ENCODE measurements at regions not wholly inside any gene's neighbourhood (a gene's known extent, or its start where the extent isn't known, plus 50 kb on each side); places are given as distances from the start of the nearest gene placed in this dataset.

DNA sequence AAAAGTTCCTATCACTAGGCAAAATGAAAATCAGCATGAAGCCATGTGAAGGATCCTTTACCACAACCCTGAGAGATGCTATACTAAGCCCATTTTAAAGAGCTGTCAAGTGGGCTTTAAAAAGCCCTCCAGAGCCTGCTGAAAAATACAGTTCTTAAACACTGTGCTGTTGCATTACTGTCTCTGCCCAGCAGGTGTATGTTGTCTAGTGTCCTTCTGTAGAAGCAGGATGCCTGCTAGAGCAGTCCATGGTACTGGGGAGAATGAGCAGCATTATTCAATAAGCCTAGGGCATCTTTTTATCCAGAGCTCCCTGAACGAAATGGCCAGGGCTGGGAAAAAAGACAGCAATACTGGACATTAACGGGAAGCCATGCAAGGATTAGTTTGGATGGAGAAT is 126.2 kb upstream of the PLCXD3 start:
- no peak for DNase-seq (ENCODE audit: low spot score in 2 of 2)

DNA sequence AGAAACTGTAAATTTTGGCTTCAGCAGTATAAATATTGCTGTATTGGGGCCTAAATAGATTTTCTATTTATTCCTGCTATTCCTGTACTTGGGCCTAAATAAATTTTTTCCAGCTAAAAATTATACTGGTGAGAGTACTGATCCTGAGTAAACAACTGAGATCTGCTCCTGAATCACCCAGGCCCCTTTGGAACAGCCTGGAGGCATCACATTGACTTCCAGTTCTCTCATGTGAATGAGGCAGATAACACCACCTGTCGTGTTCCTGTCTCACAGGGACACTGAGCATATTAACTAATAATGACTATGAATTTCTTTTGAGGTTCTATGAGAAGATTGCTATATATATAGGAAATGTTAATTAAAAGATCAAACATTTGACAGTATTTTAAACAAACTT is 119.5 kb upstream of the PLCXD3 start:
- H3K4me3 ChIP-seq = no peak overlapping the region
- TF ChIP-seq, protein P1, sequence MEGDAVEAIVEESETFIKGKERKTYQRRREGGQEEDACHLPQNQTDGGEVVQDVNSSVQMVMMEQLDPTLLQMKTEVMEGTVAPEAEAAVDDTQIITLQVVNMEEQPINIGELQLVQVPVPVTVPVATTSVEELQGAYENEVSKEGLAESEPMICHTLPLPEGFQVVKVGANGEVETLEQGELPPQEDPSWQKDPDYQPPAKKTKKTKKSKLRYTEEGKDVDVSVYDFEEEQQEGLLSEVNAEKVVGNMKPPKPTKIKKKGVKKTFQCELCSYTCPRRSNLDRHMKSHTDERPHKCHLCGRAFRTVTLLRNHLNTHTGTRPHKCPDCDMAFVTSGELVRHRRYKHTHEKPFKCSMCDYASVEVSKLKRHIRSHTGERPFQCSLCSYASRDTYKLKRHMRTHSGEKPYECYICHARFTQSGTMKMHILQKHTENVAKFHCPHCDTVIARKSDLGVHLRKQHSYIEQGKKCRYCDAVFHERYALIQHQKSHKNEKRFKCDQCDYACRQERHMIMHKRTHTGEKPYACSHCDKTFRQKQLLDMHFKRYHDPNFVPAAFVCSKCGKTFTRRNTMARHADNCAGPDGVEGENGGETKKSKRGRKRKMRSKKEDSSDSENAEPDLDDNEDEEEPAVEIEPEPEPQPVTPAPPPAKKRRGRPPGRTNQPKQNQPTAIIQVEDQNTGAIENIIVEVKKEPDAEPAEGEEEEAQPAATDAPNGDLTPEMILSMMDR (IDR thresholded peaks at IDR 0.05) = no peak
- intact Hi-C loops (cut with DNase I) = loop anchor here (10.0 kb wide), 1 partner anchor 205 kb away; no protein-coding TSS in a partner anchor
- no peak for DNase-seq (ENCODE audit: low spot score in 2 of 2)
- no peak overlapping the region for H3K27ac ChIP-seq
- no peaks in the 10 kb centered on the region for H3K4me1 ChIP-seq
- no peaks in the 10 kb centered on the region for H3K36me3 ChIP-seq
- H3K27me3 ChIP-seq = no peaks in the 10 kb centered on the region
- H3K9me3 ChIP-seq = no peaks in the 10 kb centered on the region

More for the DNA sequence above, 126.2 kb upstream of the PLCXD3 start:
- Histone ChIP-seq H3K9me3 (no peaks in the 10 kb centered on the region), H3K4me1 (no peaks in the 10 kb centered on the region), H3K27me3 (no peaks in the 10 kb centered on the region), H3K36me3 (no peaks in the 10 kb centered on the region), H3K4me3 (no peak overlapping the region), H3K27ac (no peak overlapping the region)
- TF ChIP-seq, protein P1 (IDR thresholded peaks at IDR 0.05) = no peak
- intact Hi-C loops (cut with DNase I) = loop anchor here (10.0 kb wide), 1 partner anchor 198 kb away; no protein-coding TSS in a partner anchor

DNA sequence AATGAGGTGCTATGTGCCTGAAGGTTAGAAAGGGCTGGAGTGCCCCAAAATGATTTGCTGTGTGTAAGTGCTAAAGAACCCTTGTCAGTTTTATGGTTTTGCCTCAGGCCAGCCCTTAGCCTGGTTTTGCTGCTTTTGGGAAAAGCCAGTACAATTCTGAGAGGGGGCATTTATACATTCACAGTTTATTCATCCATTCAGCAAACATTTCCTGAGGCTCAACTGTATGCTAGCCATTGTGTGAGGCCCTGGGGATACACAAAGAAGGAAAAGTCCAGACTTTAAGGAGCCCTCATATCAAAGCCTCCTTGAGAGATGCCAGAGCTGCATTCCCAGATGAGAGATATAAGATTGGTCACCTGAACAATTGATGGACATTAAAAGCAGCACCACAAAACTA is 115.2 kb upstream of the PLCXD3 start:
- no peak for DNase-seq (ENCODE audit: low spot score in 2 of 2)
- TF ChIP-seq, protein P1 (IDR thresholded peaks at IDR 0.05) = no peak
- Histone ChIP-seq H3K27me3 (no peaks in the 10 kb centered on the region), H3K27ac (no peak overlapping the region), H3K36me3 (no peaks in the 10 kb centered on the region), H3K4me1 (peaks cover 0 to 3% of the 10 kb centered on the region in 2 donors), H3K4me3 (no peak overlapping the region), H3K9me3 (no peaks in the 10 kb centered on the region)
- intact Hi-C loops (cut with DNase I) = no loop called here

DNA sequence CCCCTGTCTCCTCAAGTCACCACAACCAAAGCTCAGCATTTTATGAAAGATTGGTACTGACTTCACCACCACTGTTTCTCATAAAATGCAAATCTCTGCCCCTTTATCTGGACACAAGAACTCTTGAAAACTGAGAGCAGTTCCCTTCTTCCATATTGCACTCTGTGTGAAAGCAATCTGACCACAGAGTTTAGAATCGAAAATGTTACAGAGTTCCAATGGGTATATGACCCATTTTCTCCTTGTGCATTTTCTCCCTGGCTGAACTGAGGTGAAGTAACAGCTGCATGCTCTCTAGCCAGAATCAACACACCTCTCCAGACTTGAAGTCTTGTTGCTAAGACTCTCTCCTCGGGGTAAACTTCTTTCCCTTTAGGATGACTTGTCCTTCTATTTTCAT is 111.0 kb upstream of the PLCXD3 start:
- DNase-seq (ENCODE audit: low spot score in 2 of 2) = no peak
- TF ChIP-seq, protein P1 (IDR thresholded peaks at IDR 0.05) = no peak
- Histone ChIP-seq H3K4me3 (no peak overlapping the region), H3K27me3 (no peaks in the 10 kb centered on the region), H3K4me1 (peaks cover 0 to 3% of the 10 kb centered on the region in 2 donors), H3K9me3 (no peaks in the 10 kb centered on the region), H3K36me3 (no peaks in the 10 kb centered on the region), H3K27ac (no peak overlapping the region)
- intact Hi-C loops (cut with DNase I) = no loop called here

DNA sequence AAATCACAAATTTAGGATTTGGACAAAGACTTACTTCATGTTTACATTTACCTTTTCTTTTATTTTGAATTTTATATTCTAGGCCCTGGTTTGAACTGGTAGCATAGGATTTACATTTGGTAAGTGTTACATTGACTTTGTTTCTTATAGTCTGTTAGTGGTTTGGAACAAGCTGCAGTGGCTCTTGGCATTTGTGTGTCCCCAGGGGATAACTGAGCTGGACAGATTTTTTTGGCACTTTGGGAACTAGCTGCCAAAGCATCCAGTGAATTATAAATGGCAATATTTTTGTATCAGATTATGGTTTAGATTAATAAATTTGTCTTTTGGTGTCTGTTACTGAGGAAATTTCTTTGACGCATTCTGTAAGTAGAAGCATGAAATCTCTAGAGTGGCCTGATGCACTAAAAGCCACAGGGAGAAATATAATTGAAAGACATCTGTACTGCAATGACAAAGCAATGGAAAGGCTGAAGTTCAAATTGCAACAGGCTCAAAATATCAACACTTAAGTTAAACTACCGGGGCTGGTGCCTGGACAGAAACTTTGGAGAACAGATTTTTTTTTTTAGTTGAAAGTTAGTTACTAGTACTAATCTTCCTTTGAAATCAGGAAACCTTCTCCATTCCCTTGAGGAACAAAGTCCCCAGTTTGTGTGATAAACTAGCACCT is 107.6 kb upstream of the PLCXD3 start:
- H3K36me3 ChIP-seq = no peaks in the 10 kb centered on the region
- TF ChIP-seq, protein P1 (IDR thresholded peaks at IDR 0.05) = no peak
- peak overlapping the region in 1 of 2 donors; percentile 30 for H3K27ac ChIP-seq
- no peaks in the 10 kb centered on the region for H3K9me3 ChIP-seq
- DNase-seq (ENCODE audit: low spot score in 2 of 2) = no peak
- intact Hi-C loops (cut with DNase I) = no loop called here
- no peaks in the 10 kb centered on the region for H3K27me3 ChIP-seq
- H3K4me1 ChIP-seq = peaks cover 0 to 3% of the 10 kb centered on the region in 2 donors
- no peak overlapping the region for H3K4me3 ChIP-seq

Data from ascending aorta (tissue), 2 donors.